ENCODE measurements at regions not wholly inside any gene's neighbourhood (a gene's known extent, or its start where the extent isn't known, plus 50 kb on each side); places are given as distances from the start of the nearest gene placed in this dataset.

- TF ChIP-seq MYC (IDR thresholded peaks at IDR 0.05; ENCODE audit: low read depth, low read length): no peak
- TF ChIP-seq MAX (IDR thresholded peaks at IDR 0.05; ENCODE audit: low read depth, low read length): no peak
- TF ChIP-seq CTCF (IDR thresholded peaks at IDR 0.05; ENCODE audit: low read depth, low read length): no peak
- TF ChIP-seq POLR2A (IDR thresholded peaks at IDR 0.05; ENCODE audit: extremely low read depth, insufficient read length): no peak
- DNase-seq (ENCODE audit: low read depth): no peak
- H3K4me3 ChIP-seq (ENCODE audit: low read depth, low read length): no peak overlapping the region
Observed at GRCh38 chr5:84506625-84507024, 121.9 kb upstream of the EDIL3 start.

GRCh38 chr5:84494453-84494852 is 109.8 kb upstream of the EDIL3 start:
- TF ChIP-seq MAX (IDR thresholded peaks at IDR 0.05; ENCODE audit: low read depth, low read length) (no peak), POLR2A (IDR thresholded peaks at IDR 0.05; ENCODE audit: extremely low read depth, insufficient read length) (no peak), MYC (IDR thresholded peaks at IDR 0.05; ENCODE audit: low read depth, low read length) (no peak), CTCF (IDR thresholded peaks at IDR 0.05; ENCODE audit: low read depth, low read length) (no peak)
- no peak overlapping the region for H3K4me3 ChIP-seq (ENCODE audit: low read depth, low read length)
- DNase-seq (ENCODE audit: low read depth): no peak

- H3K4me3 ChIP-seq (ENCODE audit: low read depth, low read length): no peak overlapping the region
- no peak for DNase-seq (ENCODE audit: low read depth)
- TF ChIP-seq MYC (IDR thresholded peaks at IDR 0.05; ENCODE audit: low read depth, low read length) (no peak), MAX (IDR thresholded peaks at IDR 0.05; ENCODE audit: low read depth, low read length) (no peak), CTCF (IDR thresholded peaks at IDR 0.05; ENCODE audit: low read depth, low read length) (no peak), POLR2A (IDR thresholded peaks at IDR 0.05; ENCODE audit: extremely low read depth, insufficient read length) (no peak)
Observed at GRCh38 chr5:84487963-84488362, 103.3 kb upstream of the EDIL3 start.

- no peak overlapping the region for H3K4me3 ChIP-seq (ENCODE audit: low read depth, low read length)
- TF ChIP-seq POLR2A (IDR thresholded peaks at IDR 0.05; ENCODE audit: extremely low read depth, insufficient read length): no peak
- no peak for TF ChIP-seq MYC (IDR thresholded peaks at IDR 0.05; ENCODE audit: low read depth, low read length)
- no peak for TF ChIP-seq CTCF (IDR thresholded peaks at IDR 0.05; ENCODE audit: low read depth, low read length)
- TF ChIP-seq MAX (IDR thresholded peaks at IDR 0.05; ENCODE audit: low read depth, low read length): no peak
- no peak for DNase-seq (ENCODE audit: low read depth)
Observed at GRCh38 chr5:84480873-84481637, 96.4 kb upstream of the EDIL3 start.

- TF ChIP-seq MYC (IDR thresholded peaks at IDR 0.05; ENCODE audit: low read depth, low read length) (no peak), POLR2A (IDR thresholded peaks at IDR 0.05; ENCODE audit: extremely low read depth, insufficient read length) (no peak), CTCF (IDR thresholded peaks at IDR 0.05; ENCODE audit: low read depth, low read length) (no peak), MAX (IDR thresholded peaks at IDR 0.05; ENCODE audit: low read depth, low read length) (no peak)
- H3K4me3 ChIP-seq (ENCODE audit: low read depth, low read length): no peak overlapping the region
- DNase-seq (ENCODE audit: low read depth): no peak
Observed at GRCh38 chr5:84478603-84479002, 93.9 kb upstream of the EDIL3 start.
